GM20000 (cell line): ENCODE measurements at regions not wholly inside any gene's neighbourhood (a gene's known extent, or its start where the extent isn't known, plus 50 kb on each side); places are given as distances from the start of the nearest gene placed in this dataset.
A peak's percentile ranks its signal among the peaks of the same experiment; 100 is the strongest.

ENCODE experiments used
- DNase-seq: peaks from one replicate; pipeline ENCODE4 v3.0.0; 2012; ENCODE audit warnings: low spot score
- CTCF ChIP-seq: IDR thresholded peaks from 2 replicates; pipeline ENCODE4 v1.5.1; 2012; ENCODE audit warnings: mild to moderate bottlenecking, control low read depth; ENCODE audit errors: extremely low read depth, missing control alignments

GRCh38 chr2:59896499-59897245 lies 656.8 kb downstream of the BCL11A start:
- TF ChIP-seq CTCF: no peak
- DNase-seq: no peak

- no peak for DNase-seq
- TF ChIP-seq CTCF: no peak
These were observed 659.8 kb downstream of the BCL11A start for GRCh38 chr2:59893612-59894011.

- DNase-seq: no peak
- TF ChIP-seq CTCF: no peak
These were observed 661.1 kb downstream of the BCL11A start for GRCh38 chr2:59892398-59892797.

- no peak for TF ChIP-seq CTCF
These were observed 664.1 kb downstream of the BCL11A start for GRCh38 chr2:59889305-59889704.

GRCh38 chr2:59888706-59889105 lies 664.7 kb downstream of the BCL11A start:
- DNase-seq: no peak
- TF ChIP-seq CTCF: no peak

More at GRCh38 chr2:59889305-59889704, 664.1 kb downstream of the BCL11A start:
- DNase-seq: no peak

GRCh38 chr2:59888015-59888414 lies 665.4 kb downstream of the BCL11A start:
- peak; percentile 52 for DNase-seq
- no peak for TF ChIP-seq CTCF

- TF ChIP-seq CTCF: no peak
- no peak for DNase-seq
These were observed 666.1 kb downstream of the BCL11A start for GRCh38 chr2:59887366-59887765.
